ENCODE measurements at regions not wholly inside any gene's neighbourhood (a gene's known extent, or its start where the extent isn't known, plus 50 kb on each side); places are given as distances from the start of the nearest gene placed in this dataset.

GRCh38 chr9:2406252-2406651, 215.3 kb upstream of the VLDLR start:
- TF ChIP-seq CTCF (IDR thresholded peaks at IDR 0.05) (no peak), POLR2A (IDR thresholded peaks at IDR 0.05) (no peak)
